GM23338 (cell line): ENCODE measurements at regions not wholly inside any gene's neighbourhood (a gene's known extent, or its start where the extent isn't known, plus 50 kb on each side); places are given as distances from the start of the nearest gene placed in this dataset.

ENCODE experiments used
- ATAC-seq: fragments of 200-7000 bp; cut with Tn5 transposase; 3 replicates; pipeline ENCODE4 v1.9.1; 2020
- DNase-seq: peaks from one replicate; pipeline ENCODE4 v3.0.0-alpha.2; 2015; ENCODE audit warnings: low spot score
- H2AFZ ChIP-seq: fragments of 200-600 bp; sonication (generic); 2 replicates; pipeline ENCODE4 v1.8.0; 2016; ENCODE audit warnings: antibody characterized with exemption, mild to moderate bottlenecking, moderate library complexity
- H3F3A ChIP-seq: fragments of 200-600 bp; sonication (generic); replicated peaks from 2 replicates; pipeline ENCODE4 v1.8.0; 2017; ENCODE audit warnings: antibody characterized with exemption, mixed run types, low read depth
- H3K27ac ChIP-seq: fragments of 200-600 bp; sonication (generic); 2 replicates; pipeline ENCODE4 v1.6.1; 2016; ENCODE audit warnings: low read depth
- H3K27me3 ChIP-seq: fragments of 200-600 bp; sonication (generic); 2 replicates; pipeline ENCODE4 v1.8.0; 2016; ENCODE audit warnings: mild to moderate bottlenecking, mixed run types, moderate library complexity; ENCODE audit not compliant: insufficient read depth
- H3K36me3 ChIP-seq: fragments of 200-600 bp; sonication (generic); 2 replicates; pipeline ENCODE4 v1.8.0; 2016; ENCODE audit warnings: mild to moderate bottlenecking; ENCODE audit not compliant: insufficient read depth
- H3K4me1 ChIP-seq: fragments of 200-600 bp; sonication (generic); 2 replicates; pipeline ENCODE4 v1.8.0; 2016; ENCODE audit warnings: mild to moderate bottlenecking, moderate library complexity; ENCODE audit not compliant: insufficient read depth
- H3K4me2 ChIP-seq: fragments of 200-600 bp; sonication (generic); 2 replicates; pipeline ENCODE4 v1.7.1; 2017; ENCODE audit warnings: mixed run types
- H3K4me3 ChIP-seq: fragments of 200-600 bp; sonication (generic); 2 replicates; pipeline ENCODE4 v1.6.1; 2016; ENCODE audit warnings: mixed run types
- H3K79me2 ChIP-seq: fragments of 200-600 bp; sonication (generic); replicated peaks from 2 replicates; pipeline ENCODE4 v1.8.0; 2017; ENCODE audit warnings: mild to moderate bottlenecking; ENCODE audit not compliant: insufficient read depth
- H3K9me2 ChIP-seq: fragments of 200-600 bp; sonication (generic); 2 replicates; pipeline ENCODE4 v1.8.0; 2017; ENCODE audit not compliant: insufficient read depth
- H4K20me1 ChIP-seq: fragments of 200-600 bp; sonication (generic); replicated peaks from 2 replicates; pipeline ENCODE4 v1.8.0; 2017; ENCODE audit warnings: mild to moderate bottlenecking; ENCODE audit not compliant: insufficient read depth
- H3K27ac Mint-ChIP-seq: 2 replicates; pipeline ENCODE4 v1.8.0; 2020; ENCODE audit warnings: inconsistent platforms, mild to moderate bottlenecking, moderate library complexity, mixed read lengths
- H3K27me3 Mint-ChIP-seq: 3 replicates; pipeline ENCODE4 v1.8.0; 2022; ENCODE audit warnings: low read depth, mild to moderate bottlenecking, moderate library complexity, mixed read lengths, inconsistent platforms; ENCODE audit not compliant: insufficient read depth, poor library complexity
- H3K36me3 Mint-ChIP-seq: 3 replicates; pipeline ENCODE4 v1.8.0; 2021; ENCODE audit warnings: low read depth, mild to moderate bottlenecking, inconsistent platforms, moderate library complexity, mixed read lengths
- H3K4me1 Mint-ChIP-seq: 3 replicates; pipeline ENCODE4 v1.8.0; 2020; ENCODE audit warnings: mild to moderate bottlenecking, inconsistent platforms, mixed read lengths
- H3K4me3 Mint-ChIP-seq: 3 replicates; pipeline ENCODE4 v1.8.0; 2021; ENCODE audit warnings: moderate library complexity, mild to moderate bottlenecking, inconsistent platforms, mixed read lengths
- H3K9me3 Mint-ChIP-seq: 3 replicates; pipeline ENCODE4 v1.8.0; 2020; ENCODE audit warnings: moderate library complexity, mild to moderate bottlenecking, inconsistent platforms, mixed read lengths
- CREB1 ChIP-seq: fragments of 250-450 bp; sonication (Bioruptor Pico); IDR thresholded peaks from 2 replicates; pipeline ENCODE4 v1.5.0; 2020; ENCODE audit warnings: low read depth, mild to moderate bottlenecking, moderate library complexity
- EZH2 ChIP-seq: fragments of 200-600 bp; sonication (generic); IDR thresholded peaks from one replicate; pipeline ENCODE4 v1.8.0; 2017; ENCODE audit warnings: antibody characterized with exemption, mild to moderate bottlenecking, low read depth; ENCODE audit not compliant: unreplicated experiment
- JUNB ChIP-seq: IDR thresholded peaks from one replicate; pipeline ENCODE4 v1.6.1; 2016; ENCODE audit warnings: antibody characterized with exemption; ENCODE audit not compliant: unreplicated experiment
- NANOG ChIP-seq: IDR thresholded peaks from 2 replicates; pipeline ENCODE4 v1.6.1; 2016; ENCODE audit warnings: antibody characterized with exemption, borderline replicate concordance
- POLR2AphosphoS5 ChIP-seq: IDR thresholded peaks from 2 replicates; pipeline ENCODE4 v1.6.1; 2016; ENCODE audit warnings: antibody characterized with exemption, low read depth
- REST ChIP-seq: IDR thresholded peaks from one replicate; pipeline ENCODE4 v1.6.1; 2018; ENCODE audit warnings: antibody characterized with exemption; ENCODE audit not compliant: unreplicated experiment
- ZNF462 ChIP-seq: fragments of 250-450 bp; sonication (Bioruptor Pico); IDR thresholded peaks from 2 replicates; pipeline ENCODE4 v1.5.0; 2020; ENCODE audit warnings: mild to moderate bottlenecking, moderate library complexity
- TF ChIP-seq, protein P1 (sequence below), 2 experiments: fragments of 200-600 bp in 1 of 2; sonication (generic) in 1 of 2; conservative IDR thresholded peaks; 2 replicates each; pipeline versions ENCODE4 v1.5.1 to v1.6.1; 2016 to 2017; ENCODE audit warnings: antibody characterized with exemption in 2 of 2, low read depth in 2 of 2, mild to moderate bottlenecking in 2 of 2, moderate library complexity in 1 of 2

- TF ChIP-seq REST = no peak
- no peak for TF ChIP-seq CREB1 (CRISPR knock-in tag)
- TF ChIP-seq NANOG = no peak
- TF ChIP-seq ZNF462 (CRISPR knock-in tag) = no peak
These were observed 172.8 kb downstream of the GLI2 start (continued) for GRCh38 chr2:120908314-120908975.

DNA sequence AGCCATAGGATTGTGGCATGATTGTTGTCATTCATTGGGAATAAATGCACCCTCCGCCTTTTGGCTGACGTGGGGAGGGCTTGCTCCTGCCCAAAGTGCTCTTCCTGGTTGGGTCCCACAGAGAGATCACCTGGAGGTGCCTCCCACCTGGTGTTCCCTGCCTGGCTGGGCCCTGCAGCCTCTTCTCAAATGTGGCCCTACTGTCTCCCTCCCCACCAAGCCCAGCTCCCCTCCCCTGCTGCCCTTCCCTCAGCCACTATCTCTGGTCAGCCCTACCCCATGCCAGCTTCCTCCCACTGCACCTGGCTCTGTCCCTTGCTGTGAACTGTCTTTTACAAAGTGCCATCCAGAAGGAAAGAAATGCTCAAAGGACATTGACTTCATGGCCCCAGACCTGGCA lies 173.4 kb downstream of the GLI2 start:
- no peaks in the 10 kb centered on the region for H3K36me3 ChIP-seq
- H3K79me2 ChIP-seq = peaks cover 31% of the 10 kb centered on the region; the same call in 1 of the 2 replicates
- no peak overlapping the region for H3K27ac ChIP-seq
- H4K20me1 ChIP-seq = peaks cover 15% of the 10 kb centered on the region
- no peak overlapping the region for H3K4me3 ChIP-seq
- no peaks in the 10 kb centered on the region for H3K27me3 ChIP-seq
- DNase-seq = no peak
- no peak overlapping the region for H3K4me2 ChIP-seq
- H3K36me3 Mint-ChIP-seq = peaks cover 3% of the 10 kb centered on the region; the same call in 1 of the 3 replicates
- H3K27me3 Mint-ChIP-seq = peaks cover 12% of the 10 kb centered on the region
- H3K4me1 ChIP-seq = peaks cover 10% of the 10 kb centered on the region; the same call in 1 of the 2 replicates
- no peak overlapping the region for H3K27ac Mint-ChIP-seq
- no peak overlapping the region for H2AFZ ChIP-seq
- no peak overlapping the region for H3K4me3 Mint-ChIP-seq
- no peaks in the 10 kb centered on the region; the same call in 2 of the 3 replicates for H3K9me3 Mint-ChIP-seq
- H3F3A ChIP-seq = no peaks in the 10 kb centered on the region
- H3K4me1 Mint-ChIP-seq = peaks cover 39% of the 10 kb centered on the region
- ATAC-seq = no peak
- H3K9me2 ChIP-seq = no peaks in the 10 kb centered on the region
- TF ChIP-seq NANOG (no peak), EZH2 (no peak), REST (no peak), JUNB (no peak), POLR2AphosphoS5 (no peak)
- TF ChIP-seq, protein P1, sequence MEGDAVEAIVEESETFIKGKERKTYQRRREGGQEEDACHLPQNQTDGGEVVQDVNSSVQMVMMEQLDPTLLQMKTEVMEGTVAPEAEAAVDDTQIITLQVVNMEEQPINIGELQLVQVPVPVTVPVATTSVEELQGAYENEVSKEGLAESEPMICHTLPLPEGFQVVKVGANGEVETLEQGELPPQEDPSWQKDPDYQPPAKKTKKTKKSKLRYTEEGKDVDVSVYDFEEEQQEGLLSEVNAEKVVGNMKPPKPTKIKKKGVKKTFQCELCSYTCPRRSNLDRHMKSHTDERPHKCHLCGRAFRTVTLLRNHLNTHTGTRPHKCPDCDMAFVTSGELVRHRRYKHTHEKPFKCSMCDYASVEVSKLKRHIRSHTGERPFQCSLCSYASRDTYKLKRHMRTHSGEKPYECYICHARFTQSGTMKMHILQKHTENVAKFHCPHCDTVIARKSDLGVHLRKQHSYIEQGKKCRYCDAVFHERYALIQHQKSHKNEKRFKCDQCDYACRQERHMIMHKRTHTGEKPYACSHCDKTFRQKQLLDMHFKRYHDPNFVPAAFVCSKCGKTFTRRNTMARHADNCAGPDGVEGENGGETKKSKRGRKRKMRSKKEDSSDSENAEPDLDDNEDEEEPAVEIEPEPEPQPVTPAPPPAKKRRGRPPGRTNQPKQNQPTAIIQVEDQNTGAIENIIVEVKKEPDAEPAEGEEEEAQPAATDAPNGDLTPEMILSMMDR (conservative IDR thresholded peaks at IDR 0.05; ENCODE audit: low read depth in 2 of 2) = no peak
